HepG2 (cell line): ENCODE measurements at regions not wholly inside any gene's neighbourhood (a gene's known extent, or its start where the extent isn't known, plus 50 kb on each side); places are given as distances from the start of the nearest gene placed in this dataset.

Experiments used
- ATAC-seq: fragments of 200-7000 bp; cut with Tn5 transposase; 3 replicates; pipeline ENCODE4 v1.9.1; 2020; ENCODE audit warnings: mild to moderate bottlenecking, moderate library complexity
- BruUV-seq: library from RNA; stranded (reverse); fragments of 400-500 nt; replicated peaks from 2 replicates; lab custom pipeline; 2021; lab: Mats Ljungman, UMichigan
- CTCF ChIA-PET: fragments of 300-600 bp; formaldehyde crosslinking; extraction: SDS; loops from one replicate; lab custom pipeline; 2021; ENCODE audit warnings: low total read pairs, inconsistent platforms, low intra/inter-chr PET ratio; lab: Yijun Ruan, JAX
- POLR2A ChIA-PET: fragments of 350-600 bp; sonication (Branson Sonifier 250); formaldehyde crosslinking; loops from one replicate; lab custom pipeline; 2020; ENCODE audit warnings: antibody characterized with exemption, inconsistent platforms; lab: Yijun Ruan, JAX
- DNase-seq: peaks from one replicate; pipeline ENCODE4 v3.0.0-alpha.2; 2015; ENCODE audit warnings: low spot score
- FAIRE-seq: peaks from 3 replicates; lab custom pipeline; 2011; peaks lifted over from hg19 to GRCh38; lab: Jason Lieb, UNC
- H2AFZ ChIP-seq: one replicate; pipeline ENCODE4 v1.6.1; 2011; ENCODE audit warnings: low read length, inconsistent platforms
- H3K27ac ChIP-seq: fragments of 300-600 bp; 3 replicates; pipeline ENCODE4 v1.8.0; 2011; ENCODE audit warnings: mixed run types, mild to moderate bottlenecking, mixed read lengths, low read length, inconsistent platforms; ENCODE audit not compliant: insufficient read depth; ENCODE audit errors: extremely low read length
- H3K27me3 ChIP-seq, 2 experiments: fragments of 200-600 bp in 1 of 2; 2 replicates in 1 of 2; 3 replicates in 1 of 2; pipeline versions ENCODE4 v1.6.0 to v1.8.0; 2011; ENCODE audit warnings: low read length in 2 of 2, mild to moderate bottlenecking in 2 of 2, moderate library complexity in 2 of 2, inconsistent platforms in 1 of 2; ENCODE audit not compliant: insufficient read depth in 2 of 2, control insufficient read depth in 1 of 2
- H3K36me3 ChIP-seq, 2 experiments: fragments of 200-600 bp in 1 of 2; replicated peaks in 1 of 2; 2 replicates in 1 of 2; 3 replicates in 1 of 2; pipeline versions ENCODE4 v1.5.1 to v1.8.0; 2011; ENCODE audit warnings: low read length in 2 of 2, inconsistent platforms in 1 of 2; ENCODE audit not compliant: insufficient read depth in 2 of 2, control insufficient read depth in 1 of 2
- H3K4me1 ChIP-seq: 2 replicates; pipeline ENCODE4 v1.5.1; 2012; ENCODE audit warnings: low read length, inconsistent platforms; ENCODE audit not compliant: insufficient read depth
- H3K4me2 ChIP-seq: 2 replicates; pipeline ENCODE4 v1.6.0; 2011; ENCODE audit warnings: low read depth, low read length, inconsistent platforms
- H3K4me3 ChIP-seq, 3 experiments: fragments of 200-600 bp in 1 of 3; sonication (generic), shearing (Covaris generic) in 1 of 3; replicated peaks in 1 of 3; 2 replicates each; pipeline ENCODE4 v1.5.1; 2011 to 2016; ENCODE audit warnings: low read length in 3 of 3, inconsistent platforms in 2 of 3, low read depth in 2 of 3, mild to moderate bottlenecking in 2 of 3, control low read depth in 1 of 3, mixed read lengths in 1 of 3; ENCODE audit not compliant: insufficient read depth in 1 of 3
- H3K79me2 ChIP-seq: one replicate; pipeline ENCODE4 v1.6.1; 2011; ENCODE audit warnings: low read length, inconsistent platforms; ENCODE audit not compliant: insufficient read depth
- H3K9ac ChIP-seq: 2 replicates; pipeline ENCODE4 v1.6.0; 2011; ENCODE audit warnings: mild to moderate bottlenecking, low read depth, low read length, inconsistent platforms; ENCODE audit not compliant: insufficient read depth
- H3K9me3 ChIP-seq: 2 replicates; pipeline ENCODE4 v1.5.1; 2012; ENCODE audit warnings: mild to moderate bottlenecking, low read length
- H4K20me1 ChIP-seq: 2 replicates; pipeline ENCODE4 v1.6.0; 2011; ENCODE audit warnings: inconsistent platforms, mild to moderate bottlenecking, low read length, moderate library complexity; ENCODE audit not compliant: insufficient read depth
- CCDC6 ChIP-seq: sonication (generic); formaldehyde crosslinking; IDR thresholded peaks from 2 replicates; pipeline ENCODE4 v1.8.1; 2022; ENCODE audit warnings: mild to moderate bottlenecking, missing genetic modification reagents, moderate library complexity
- MAFK ChIP-seq, 2 experiments: IDR thresholded peaks in 1 of 2; conservative IDR thresholded peaks in 1 of 2; 2 replicates each; pipeline ENCODE4 v1.6.1; 2011; ENCODE audit warnings: improper control_type of control experiment in 2 of 2, low read length in 2 of 2
- PHB2 ChIP-seq: fragments of 450-650 bp; IDR thresholded peaks from 2 replicates; pipeline ENCODE4 v1.6.1; 2018; ENCODE audit not compliant: partially characterized antibody
- SETDB1 ChIP-seq: sonication (generic); formaldehyde crosslinking; IDR thresholded peaks from 2 replicates; pipeline ENCODE4 v1.5.1; 2020; ENCODE audit warnings: missing genetic modification reagents, mild to moderate bottlenecking, borderline replicate concordance
- UBTF ChIP-seq: sonication (generic); formaldehyde crosslinking; IDR thresholded peaks from 2 replicates; pipeline ENCODE4 v1.4.0; 2020; ENCODE audit warnings: mild to moderate bottlenecking, missing genetic modification reagents
- ZNF138 ChIP-seq: sonication (generic); formaldehyde crosslinking; IDR thresholded peaks from 2 replicates; pipeline ENCODE4 v1.5.0; 2020; ENCODE audit warnings: mild to moderate bottlenecking, low read depth, missing genetic modification reagents
- ZNF468 ChIP-seq: sonication (generic); formaldehyde crosslinking; IDR thresholded peaks from 2 replicates; pipeline ENCODE4 v1.8.0; 2022; ENCODE audit warnings: mild to moderate bottlenecking, moderate library complexity, missing genetic modification reagents
- ZNF503 ChIP-seq: sonication (generic); formaldehyde crosslinking; IDR thresholded peaks from 2 replicates; pipeline ENCODE4 v1.4.0; 2020; ENCODE audit warnings: missing genetic modification reagents
- ZNF576 ChIP-seq: sonication (generic); formaldehyde crosslinking; IDR thresholded peaks from 2 replicates; pipeline ENCODE4 v1.4.0; 2020; ENCODE audit warnings: mild to moderate bottlenecking, missing genetic modification reagents
- ZNF639 ChIP-seq: conservative IDR thresholded peaks from 2 replicates; pipeline ENCODE4 v1.6.1; 2018; ENCODE audit warnings: missing genetic modification reagents
- ZNF749 ChIP-seq: sonication (generic); formaldehyde crosslinking; IDR thresholded peaks from 2 replicates; pipeline ENCODE4 v1.8.0; 2022; ENCODE audit warnings: mild to moderate bottlenecking, missing genetic modification reagents, moderate library complexity, borderline replicate concordance
- WGBS: methylation state at CpG from one replicate; pipeline ENCODE4 v1.1.6; 2017; ENCODE audit warnings: low lambda C conversion rate; 5-methylcytosine and 5-hydroxymethylcytosine counted together
- in situ Hi-C: cut with HindIII; loops from 2 replicates; pipeline ENCODE4 v1.10.0; 2017; ENCODE audit warnings: low pct_unique_long_range_greater_than_20kb; ENCODE audit not compliant: extremely low pct_ligation_motif_present
- intact Hi-C: fragments of 100-400 bp; cut with micrococcal nuclease; formaldehyde crosslinking; loops from one replicate; pipeline ENCODE4 v1.10.0; 2022; ENCODE audit not compliant: unreplicated experiment

- CTCF ChIA-PET = no interaction called here
- 96% methylated on average over 2 of the region's 2 CpGs for WGBS
- BruUV-seq = no TSS peak
Observed at GRCh38 chr2:145775591-145775990, 1255.7 kb upstream of the ZEB2 start.

GRCh38 chr2:145771525-145771924 is 1251.6 kb upstream of the ZEB2 start:
- Histone ChIP-seq H3K4me1 (peaks cover 2% of the 10 kb centered on the region), H3K79me2 (no peaks in the 10 kb centered on the region), H4K20me1 (no peaks in the 10 kb centered on the region), H3K4me2 (no peak overlapping the region), H3K36me3 (no peaks in the 10 kb centered on the region), H3K27ac (no peak overlapping the region), H2AFZ (no peak overlapping the region), H3K9me3 (no peaks in the 10 kb centered on the region), H3K27me3 (no peaks in the 10 kb centered on the region), H3K4me3 (no peak overlapping the region), H3K9ac (no peak overlapping the region)
- CTCF ChIA-PET = no interaction called here
- ATAC-seq = no peak
- in situ Hi-C loops (no loop called here), intact Hi-C loops (no loop called here)
- POLR2A ChIA-PET = no interaction called here
- DNase-seq = no peak
- FAIRE-seq = no peak
- BruUV-seq = no TSS peak
- TF ChIP-seq ZNF138 (CRISPR knock-in tag) (no peak), UBTF (CRISPR knock-in tag) (no peak), CCDC6 (CRISPR knock-in tag) (no peak), ZNF639 (CRISPR knock-in tag) (no peak), SETDB1 (no peak), ZNF576 (no peak), ZNF749 (CRISPR knock-in tag) (no peak), PHB2 (no peak), ZNF503 (CRISPR knock-in tag) (no peak)

More at GRCh38 chr2:145775591-145775990, 1255.7 kb upstream of the ZEB2 start:
- H3K27me3 ChIP-seq = no peaks in the 10 kb centered on the region
- ATAC-seq (no peak), FAIRE-seq (no peak), DNase-seq (no peak)
- no peaks in the 10 kb centered on the region for H3K79me2 ChIP-seq
- H3K9me3 ChIP-seq = no peaks in the 10 kb centered on the region
- H3K4me3 ChIP-seq = no peak overlapping the region
- intact Hi-C loops = loop anchor here (5.0 kb wide), 1 partner anchor 72 kb away; no protein-coding TSS in a partner anchor
- in situ Hi-C loops = no loop called here
- H3K4me2 ChIP-seq = no peak overlapping the region
- peaks cover 22% of the 10 kb centered on the region for H3K4me1 ChIP-seq
- POLR2A ChIA-PET = no interaction called here
- TF ChIP-seq ZNF468 (CRISPR knock-in tag) (no peak), MAFK (conservative IDR thresholded peaks at IDR 0.05 in 1 of 2, IDR thresholded peaks at IDR 0.05 in 1 of 2; ENCODE audit: low read length in 2 of 2) (0 out of 4 replicates have a peak, but pooled peaks of 1 of the 2 experiments have one; percentile 14)
- H4K20me1 ChIP-seq = no peaks in the 10 kb centered on the region
- H3K36me3 ChIP-seq = no peaks in the 10 kb centered on the region
- no peak overlapping the region for H2AFZ ChIP-seq
- no peak overlapping the region for H3K9ac ChIP-seq
- H3K27ac ChIP-seq = no peak overlapping the region
